HG03354 (cell line): ENCODE measurements at regions not wholly inside any gene's neighbourhood (a gene's known extent, or its start where the extent isn't known, plus 50 kb on each side); places are given as distances from the start of the nearest gene placed in this dataset.
"Not testable (repeated sequence)": the region's sequence is repeated elsewhere in the genome, so short reads cannot be mapped to it uniquely, and the experiment has no call there.

ENCODE experiments used
- ATAC-seq: cut with Tn5 transposase; IDR thresholded peaks from one replicate; pipeline ENCODE4 v1.9.1; 2021; ENCODE audit warnings: mild to moderate bottlenecking; ENCODE audit not compliant: unreplicated experiment, poor library complexity, severe bottlenecking

- no peak for ATAC-seq
These were observed 302.6 kb downstream of the MYCN start for GRCh38 chr2:16242906-16243305.

- no peak for ATAC-seq
These were observed 301.1 kb downstream of the MYCN start for GRCh38 chr2:16241166-16242160.

GRCh38 chr2:16240402-16240801 lies 300.1 kb downstream of the MYCN start:
- ATAC-seq: no peak

- no peak for ATAC-seq
These were observed 299.0 kb downstream of the MYCN start for GRCh38 chr2:16239296-16239850.

GRCh38 chr2:16238786-16239185 lies 298.4 kb downstream of the MYCN start:
- ATAC-seq: no peak

- ATAC-seq: no peak
These were observed 297.8 kb downstream of the MYCN start for GRCh38 chr2:16238001-16238761.

- no peak for ATAC-seq
These were observed 295.4 kb downstream of the MYCN start for GRCh38 chr2:16235747-16236146.

GRCh38 chr2:16235291-16235690 lies 294.9 kb downstream of the MYCN start:
- ATAC-seq: not testable (repeated sequence)

GRCh38 chr2:16228951-16229350 lies 288.6 kb downstream of the MYCN start:
- ATAC-seq: no peak

- no peak for ATAC-seq
These were observed 288.1 kb downstream of the MYCN start for GRCh38 chr2:16228471-16228870.

GRCh38 chr2:16227811-16228462 lies 287.6 kb downstream of the MYCN start:
- ATAC-seq: no peak

- ATAC-seq: no peak
These were observed 286.8 kb downstream of the MYCN start for GRCh38 chr2:16226943-16227664.

- no peak for ATAC-seq
These were observed 286.0 kb downstream of the MYCN start for GRCh38 chr2:16226381-16226780.

GRCh38 chr2:16225545-16225944 lies 285.2 kb downstream of the MYCN start:
- no peak for ATAC-seq

- ATAC-seq: no peak
These were observed 284.7 kb downstream of the MYCN start for GRCh38 chr2:16225071-16225470.

GRCh38 chr2:16224298-16225045 lies 284.1 kb downstream of the MYCN start:
- no peak for ATAC-seq

- no peak for ATAC-seq
These were observed 283.5 kb downstream of the MYCN start for GRCh38 chr2:16223841-16224177.

- no peak for ATAC-seq
These were observed 283.0 kb downstream of the MYCN start for GRCh38 chr2:16223161-16223840.
